ENCODE measurements at regions not wholly inside any gene's neighbourhood (a gene's known extent, or its start where the extent isn't known, plus 50 kb on each side); places are given as distances from the start of the nearest gene placed in this dataset.

DNA sequence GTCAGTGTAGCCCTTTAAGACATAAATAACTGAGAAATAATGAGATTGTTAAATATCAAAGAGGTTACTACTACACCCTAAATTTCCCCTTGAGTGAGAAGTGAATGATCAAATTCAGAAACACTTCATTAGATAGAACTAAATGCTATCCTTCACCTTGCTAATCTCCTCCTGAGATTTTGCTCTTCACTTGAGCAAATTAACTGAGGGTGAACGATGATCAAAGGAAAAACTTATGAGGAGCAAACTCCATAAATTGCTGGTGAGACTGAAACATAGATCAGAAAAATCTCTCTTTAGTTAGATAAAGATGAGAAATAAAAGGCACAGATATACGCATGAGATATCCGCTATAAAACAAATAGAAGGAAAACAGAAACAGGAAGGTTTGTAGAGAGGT is 63.1 kb upstream of the TANC1 start:
- no peaks in the 10 kb centered on the region for H3K36me3 ChIP-seq
- 91 to 95% methylated on average over 3 of the region's 3 CpGs for WGBS, 2 donors
- H3K27me3 ChIP-seq, result no peaks in the 10 kb centered on the region
- ATAC-seq, result no peak
- no peaks in the 10 kb centered on the region for H3K9me3 ChIP-seq
- TF ChIP-seq CTCF (IDR thresholded peaks at IDR 0.05), result no peak
- no peak overlapping the region for H3K27ac ChIP-seq
- DNase-seq, result no peak
- H3K4me3 ChIP-seq, result no peak overlapping the region
- intact Hi-C loops (cut with DNase I), result loop anchor here in 5 of 10 donors (10.0 kb wide), 2 partner anchors 59 to 279 kb away; partner anchors contain the start of gene TANC1 (in 4 of the 5)
- H3K4me1 ChIP-seq, result peaks cover 0 to 6% (median 0%) of the 10 kb centered on the region in 9 donors

GRCh38 chr2:158905784-158906183 is 62.7 kb upstream of the TANC1 start:
- no peak for ATAC-seq
- WGBS, 2 donors, result 69 to 81% methylated on average over 4 of the region's 4 CpGs
- Histone ChIP-seq H3K9me3 (no peaks in the 10 kb centered on the region), H3K4me3 (no peak overlapping the region), H3K27ac (no peak overlapping the region), H3K36me3 (no peaks in the 10 kb centered on the region), H3K27me3 (no peaks in the 10 kb centered on the region), H3K4me1 (peaks cover 0 to 6% (median 0%) of the 10 kb centered on the region in 9 donors)
- no peak for TF ChIP-seq CTCF (IDR thresholded peaks at IDR 0.05)
- DNase-seq, result no peak
- intact Hi-C loops (cut with DNase I), result loop anchor here in 5 of 10 donors (10.0 kb wide), 2 partner anchors 59 to 279 kb away; partner anchors contain the start of gene TANC1 (in 4 of the 5)

GRCh38 chr2:158907926-158908456 is 60.4 kb upstream of the TANC1 start:
- 95 to 96% methylated on average over 2 of the region's 2 CpGs for WGBS, 2 donors
- Histone ChIP-seq H3K27ac (no peak overlapping the region), H3K27me3 (no peaks in the 10 kb centered on the region), H3K4me1 (peaks cover 0 to 6% (median 0%) of the 10 kb centered on the region in 9 donors), H3K9me3 (no peaks in the 10 kb centered on the region), H3K36me3 (no peaks in the 10 kb centered on the region), H3K4me3 (no peak overlapping the region)
- intact Hi-C loops (cut with DNase I), result loop anchor here in 5 of 10 donors (10.0 kb wide), 2 partner anchors 57 to 277 kb away; partner anchors contain the start of gene TANC1 (in 4 of the 5)
- TF ChIP-seq CTCF (IDR thresholded peaks at IDR 0.05), result no peak
- ATAC-seq (no peak), DNase-seq (no peak)

GRCh38 chr2:158912112-158912511 is 56.3 kb upstream of the TANC1 start:
- no peaks in the 10 kb centered on the region for H3K9me3 ChIP-seq
- intact Hi-C loops (cut with DNase I), result no loop called here
- WGBS, 2 donors, result 66 to 80% methylated on average over 4 of the region's 4 CpGs
- H3K36me3 ChIP-seq, result no peaks in the 10 kb centered on the region
- TF ChIP-seq CTCF (IDR thresholded peaks at IDR 0.05), result no peak
- no peak overlapping the region for H3K4me3 ChIP-seq
- no peak overlapping the region for H3K27ac ChIP-seq
- no peak for DNase-seq
- no peak for ATAC-seq
- H3K27me3 ChIP-seq, result no peaks in the 10 kb centered on the region
- H3K4me1 ChIP-seq, result peaks cover 0 to 3% (median 0%) of the 10 kb centered on the region in 9 donors
